IMR-90 (cell line): ENCODE measurements at regions not wholly inside any gene's neighbourhood (a gene's known extent, or its start where the extent isn't known, plus 50 kb on each side); places are given as distances from the start of the nearest gene placed in this dataset.

Source experiments
- ATAC-seq: fragments of 200-7000 bp; cut with Tn5 transposase; 2 replicates; pipeline ENCODE4 v1.9.1; 2020; ENCODE audit warnings: low read depth, mild to moderate bottlenecking, moderate library complexity
- BruUV-seq: library from RNA; stranded (reverse); fragments of 400-500 nt; replicated peaks from 2 replicates; lab custom pipeline; 2021; lab: Mats Ljungman, UMichigan
- CTCF ChIA-PET: fragments of 300-600 bp; formaldehyde crosslinking; extraction: SDS; loops from one replicate; lab custom pipeline; 2021; ENCODE audit warnings: antibody characterized with exemption; lab: Yijun Ruan, JAX
- POLR2A ChIA-PET: fragments of 300-600 bp; sonication (Branson Sonifier 250); formaldehyde crosslinking; loops from one replicate; lab custom pipeline; 2022; ENCODE audit warnings: antibody characterized with exemption; ENCODE audit not compliant: unreplicated experiment; lab: Charles Lee
- DNase-seq: peaks from one replicate; pipeline ENCODE4 v3.0.0; 2013
- H2AFZ ChIP-seq: replicated peaks from 2 replicates; pipeline ENCODE3; 2013; ENCODE audit warnings: low read length, mild to moderate bottlenecking; ENCODE audit not compliant: poor library complexity
- H2AK5ac ChIP-seq: 2 replicates; pipeline ENCODE4 v1.6.1; 2013; ENCODE audit warnings: low read depth, low read length, inconsistent platforms
- H2AK9ac ChIP-seq: replicated peaks from 2 replicates; pipeline ENCODE3; 2013; ENCODE audit warnings: mild to moderate bottlenecking, low read depth, low read length, moderate library complexity; ENCODE audit not compliant: poor library complexity
- H2BK120ac ChIP-seq: 2 replicates; pipeline ENCODE4 v1.6.1; 2013; ENCODE audit warnings: low read depth, low read length, inconsistent platforms
- H2BK15ac ChIP-seq: 3 replicates; pipeline ENCODE4 v1.6.1; 2013; ENCODE audit warnings: low read depth, low read length, inconsistent platforms
- H2BK20ac ChIP-seq: 2 replicates; pipeline ENCODE4 v1.6.1; 2013; ENCODE audit warnings: low read depth, mild to moderate bottlenecking, inconsistent platforms, low read length, moderate library complexity
- H2BK5ac ChIP-seq: 2 replicates; pipeline ENCODE4 v1.6.1; 2013; ENCODE audit warnings: mild to moderate bottlenecking, low read depth, low read length, inconsistent platforms; ENCODE audit not compliant: poor library complexity, severe bottlenecking
- H3K14ac ChIP-seq: replicated peaks from 2 replicates; pipeline ENCODE4 v1.6.1; 2013; ENCODE audit warnings: low read depth, low read length, inconsistent platforms
- H3K18ac ChIP-seq: 2 replicates; pipeline ENCODE4 v1.6.1; 2013; ENCODE audit warnings: low read depth, low read length, control low read depth
- H3K23ac ChIP-seq: 2 replicates; pipeline ENCODE4 v1.6.1; 2013; ENCODE audit warnings: low read depth, low read length, inconsistent platforms
- H3K27ac ChIP-seq: 2 replicates; pipeline ENCODE4 v1.5.1; 2013; ENCODE audit warnings: mild to moderate bottlenecking, control low read depth, low read length; ENCODE audit not compliant: insufficient read depth
- H3K27me3 ChIP-seq: 2 replicates; pipeline ENCODE4 v1.6.1; 2013; ENCODE audit warnings: low read length; ENCODE audit not compliant: control insufficient read depth, insufficient read depth
- H3K36me3 ChIP-seq: 2 replicates; pipeline ENCODE4 v1.6.1; 2013; ENCODE audit warnings: low read length, mixed read lengths; ENCODE audit not compliant: control insufficient read depth, insufficient read depth
- H3K4ac ChIP-seq: 2 replicates; pipeline ENCODE4 v1.6.1; 2013; ENCODE audit warnings: low read depth, low read length, inconsistent platforms
- H3K4me1 ChIP-seq: 2 replicates; pipeline ENCODE4 v1.6.1; 2013; ENCODE audit warnings: low read length, mixed read lengths; ENCODE audit not compliant: control insufficient read depth, insufficient read depth
- H3K4me2 ChIP-seq: 2 replicates; pipeline ENCODE4 v1.6.1; 2013; ENCODE audit warnings: low read depth, mild to moderate bottlenecking, control low read depth, low read length, moderate library complexity
- H3K4me3 ChIP-seq: 2 replicates; pipeline ENCODE4 v1.5.1; 2013; ENCODE audit warnings: low read depth, mild to moderate bottlenecking, control low read depth, low read length, moderate library complexity; ENCODE audit not compliant: insufficient read depth
- H3K56ac ChIP-seq: 2 replicates; pipeline ENCODE4 v1.6.1; 2013; ENCODE audit warnings: low read length, inconsistent platforms; ENCODE audit not compliant: insufficient read depth; ENCODE audit errors: extremely low read depth
- H3K79me1 ChIP-seq, 2 experiments: 2 replicates each; pipeline ENCODE4 v1.6.1; 2013; ENCODE audit warnings: low read length in 2 of 2, inconsistent platforms in 1 of 2, low read depth in 1 of 2
- H3K9ac ChIP-seq: 2 replicates; pipeline ENCODE4 v1.6.1; 2013; ENCODE audit warnings: low read depth, low read length, control low read depth
- H3K9me1 ChIP-seq: 2 replicates; pipeline ENCODE4 v1.6.1; 2013; ENCODE audit warnings: low read length, inconsistent platforms; ENCODE audit not compliant: insufficient read depth
- H3K9me3 ChIP-seq: 2 replicates; pipeline ENCODE4 v1.6.1; 2013; ENCODE audit warnings: low read length; ENCODE audit not compliant: control insufficient read depth, insufficient read depth
- H4K20me1 ChIP-seq: 2 replicates; pipeline ENCODE4 v1.6.1; 2013; ENCODE audit warnings: low read length, inconsistent platforms; ENCODE audit not compliant: insufficient read depth
- H4K5ac ChIP-seq: 2 replicates; pipeline ENCODE4 v1.6.1; 2013; ENCODE audit warnings: mild to moderate bottlenecking, low read depth, low read length, control low read depth
- H4K8ac ChIP-seq, 2 experiments: 2 replicates each; pipeline ENCODE4 v1.6.1; 2013; ENCODE audit warnings: low read depth in 2 of 2, low read length in 2 of 2, control low read depth in 1 of 2, inconsistent platforms in 1 of 2
- H4K91ac ChIP-seq: 2 replicates; pipeline ENCODE4 v1.6.1; 2013; ENCODE audit warnings: low read depth, low read length, inconsistent platforms; ENCODE audit not compliant: insufficient read depth
- MAFK ChIP-seq: IDR thresholded peaks from 2 replicates; pipeline ENCODE4 v1.6.1; 2012; ENCODE audit warnings: low read depth, low read length, improper control_type of control experiment
- NFE2L2 ChIP-seq: fragments of 150-350 bp; IDR thresholded peaks from 2 replicates; pipeline ENCODE4 v1.6.1; 2016; ENCODE audit warnings: low read depth, mild to moderate bottlenecking, low read length
- dilution Hi-C: fragments of 300-500 bp; cut with HindIII; formaldehyde crosslinking; loops from one replicate; pipeline ENCODE4 v1.14.3; 2018; ENCODE audit warnings: low sequenced_read_pairs; ENCODE audit not compliant: unreplicated experiment
- in situ Hi-C: fragments of 300-500 bp; cut with MboI; formaldehyde crosslinking; loops from 3 replicates; pipeline ENCODE4 v1.14.3; 2019; ENCODE audit warnings: low sequenced_read_pairs, inconsistent platforms, mixed read lengths
- intact Hi-C: fragments of 100-400 bp; cut with micrococcal nuclease; formaldehyde crosslinking; loops from 2 replicates; pipeline ENCODE4 v1.10.0; 2022

- no peak overlapping the region for H3K9ac ChIP-seq
- no peak overlapping the region for H2AK5ac ChIP-seq
- ChIA-PET CTCF (no interaction called here), POLR2A (no interaction called here)
- H3K4ac ChIP-seq = no peak overlapping the region
- H3K36me3 ChIP-seq = no peaks in the 10 kb centered on the region
- no peak overlapping the region for H2BK5ac ChIP-seq
- intact Hi-C loops = no loop called here
- no peaks in the 10 kb centered on the region for H3K9me1 ChIP-seq
- no TSS peak for BruUV-seq
- no peaks in the 10 kb centered on the region for H3K9me3 ChIP-seq
- dilution Hi-C loops = no loop called here
- no peak overlapping the region for H3K27ac ChIP-seq
- no peaks in the 10 kb centered on the region for H4K20me1 ChIP-seq
- no peak overlapping the region for H4K91ac ChIP-seq
- H3K4me2 ChIP-seq = no peak overlapping the region
- H2BK120ac ChIP-seq = no peak overlapping the region
- H2AFZ ChIP-seq = no peak overlapping the region
- H2BK20ac ChIP-seq = no peak overlapping the region
- no peak overlapping the region for H3K4me3 ChIP-seq
- H3K4me1 ChIP-seq = no peaks in the 10 kb centered on the region
- no peak overlapping the region for H3K56ac ChIP-seq
- no peak overlapping the region for H4K5ac ChIP-seq
- in situ Hi-C loops = no loop called here
- DNase-seq = no peak
- no peak overlapping the region for H4K8ac ChIP-seq
- H3K18ac ChIP-seq = no peak overlapping the region
- H3K79me1 ChIP-seq = no peaks in the 10 kb centered on the region
- no peak overlapping the region for H3K23ac ChIP-seq
- no peak overlapping the region for H3K14ac ChIP-seq
- H3K27me3 ChIP-seq = no peaks in the 10 kb centered on the region
- H2AK9ac ChIP-seq = no peak overlapping the region
- TF ChIP-seq NFE2L2 (no peak), MAFK (0 out of 2 replicates have a peak, but pooled peaks have one; percentile 41)
- no peak overlapping the region for H2BK15ac ChIP-seq
- no peak for ATAC-seq
Observed at GRCh38 chr5:50576265-50576664, 90.2 kb upstream of the PARP8 start.
